CD4-positive, alpha-beta T cell (primary cell): ENCODE measurements at regions not wholly inside any gene's neighbourhood (a gene's known extent, or its start where the extent isn't known, plus 50 kb on each side); places are given as distances from the start of the nearest gene placed in this dataset.

ENCODE experiments used
- ATAC-seq: fragments of 200-7000 bp; cut with Tn5 transposase; one replicate; pipeline ENCODE4 v1.10.0; 2022; ENCODE audit warnings: mild to moderate bottlenecking; ENCODE audit not compliant: poor library complexity
- CTCF ChIA-PET: fragments of 350-600 bp; sonication (Branson Sonifier 250); formaldehyde crosslinking; loops from one replicate; lab custom pipeline; 2021; ENCODE audit warnings: antibody characterized with exemption, inconsistent platforms; lab: Charles Lee
- POLR2A ChIA-PET: fragments of 350-600 bp; sonication (Branson Sonifier 250); formaldehyde crosslinking; loops from one replicate; lab custom pipeline; 2021; ENCODE audit warnings: antibody characterized with exemption, inconsistent platforms; lab: Charles Lee
- DNase-seq, 14 experiments: peaks; one replicate each; pipeline ENCODE4 v3.0.0-alpha.2; 2013 to 2020; ENCODE audit warnings: mixed read lengths in 2 of 14
- H3K27ac ChIP-seq, 2 donors: one replicate each; pipeline versions ENCODE4 v1.5.1 to v1.7.0; 2013; ENCODE audit warnings: low read length in 2 of 2, low read depth in 1 of 2, mild to moderate bottlenecking in 1 of 2
- H3K27me3 ChIP-seq, 2 experiments: 1 replicate in 1 of 2; 2 replicates in 1 of 2; pipeline versions ENCODE4 v1.6.1 to v1.7.0; 2013; ENCODE audit warnings: low read length in 2 of 2, control low read depth in 1 of 2, mild to moderate bottlenecking in 1 of 2, moderate library complexity in 1 of 2; ENCODE audit not compliant: insufficient read depth in 2 of 2, control insufficient read depth in 1 of 2
- H3K36me3 ChIP-seq: one replicate; pipeline ENCODE4 v1.6.1; 2013; ENCODE audit warnings: low read length, control low read depth; ENCODE audit not compliant: insufficient read depth
- H3K4me1 ChIP-seq: one replicate; pipeline ENCODE4 v1.6.1; 2013; ENCODE audit warnings: low read length, control low read depth; ENCODE audit not compliant: insufficient read depth
- H3K4me3 ChIP-seq: one replicate; pipeline ENCODE4 v1.5.1; 2013; ENCODE audit warnings: mild to moderate bottlenecking, low read length, moderate library complexity
- H3K9me3 ChIP-seq, 2 experiments: 1 replicate in 1 of 2; 2 replicates in 1 of 2; pipeline versions ENCODE4 v1.6.1 to v1.7.0; 2013; ENCODE audit warnings: low read length in 2 of 2, mild to moderate bottlenecking in 2 of 2, control low read depth in 1 of 2, moderate library complexity in 1 of 2; ENCODE audit not compliant: control insufficient read depth in 1 of 2, insufficient read depth in 1 of 2
- H3K27ac Mint-ChIP-seq: one replicate; pipeline ENCODE4 v1.8.0; 2020; ENCODE audit warnings: mixed read lengths
- H3K27me3 Mint-ChIP-seq: one replicate; pipeline ENCODE4 v1.8.0; 2021; ENCODE audit warnings: mixed read lengths
- H3K36me3 Mint-ChIP-seq: one replicate; pipeline ENCODE4 v1.8.0; 2021; ENCODE audit warnings: low read depth, mixed read lengths
- H3K4me1 Mint-ChIP-seq: one replicate; pipeline ENCODE4 v1.8.0; 2021; ENCODE audit warnings: low read depth, mixed read lengths
- H3K4me3 Mint-ChIP-seq: one replicate; pipeline ENCODE4 v1.8.0; 2020; ENCODE audit warnings: mild to moderate bottlenecking, mixed read lengths
- H3K9me3 Mint-ChIP-seq: one replicate; pipeline ENCODE4 v1.8.0; 2020; ENCODE audit warnings: mixed read lengths
- CTCF ChIP-seq: fragments of 200-600 bp; IDR thresholded peaks from one replicate; pipeline ENCODE4 v1.8.0; 2022; ENCODE audit warnings: antibody characterized with exemption, mild to moderate bottlenecking
- intact Hi-C, 2 experiments: fragments of 100-400 bp; cut with DNase I in 1 of 2; cut with micrococcal nuclease in 1 of 2; formaldehyde crosslinking; loops; one replicate each; pipeline versions ENCODE4 v1.15.1 to v1.9.0; 2023 to 2025; cut with DNase I, micrococcal nuclease

- Mint-ChIP-seq H3K4me3 (no peak overlapping the region), H3K27ac (no peak overlapping the region), H3K27me3 (peaks cover 31% of the 10 kb centered on the region), H3K9me3 (no peaks in the 10 kb centered on the region), H3K36me3 (no peaks in the 10 kb centered on the region), H3K4me1 (no peaks in the 10 kb centered on the region)
- Histone ChIP-seq H3K9me3 (no peaks in the 10 kb centered on the region), H3K4me3 (no peak overlapping the region), H3K36me3 (no peaks in the 10 kb centered on the region), H3K4me1 (no peaks in the 10 kb centered on the region), H3K27me3 (no peaks in the 10 kb centered on the region), H3K27ac (no peak overlapping the region)
- no peak for TF ChIP-seq CTCF
- intact Hi-C loops = no loop called here
- no peak for DNase-seq
- no peak for ATAC-seq
- ChIA-PET POLR2A (no interaction called here), CTCF (no interaction called here)
These were observed 74.8 kb upstream of the ZNF516 start for GRCh38 chr18:76569644-76570419.

- no peak for ATAC-seq
- no peaks in the 10 kb centered on the region for H3K9me3 ChIP-seq
- no peak for TF ChIP-seq CTCF
- CTCF ChIA-PET = no interaction called here
- H3K4me1 ChIP-seq = no peaks in the 10 kb centered on the region
- DNase-seq = peak in 2 of 14 experiments; percentile 25 to 29
- H3K36me3 ChIP-seq = no peaks in the 10 kb centered on the region
- Mint-ChIP-seq H3K27me3 (peaks cover 38% of the 10 kb centered on the region), H3K4me3 (no peak overlapping the region), H3K4me1 (no peaks in the 10 kb centered on the region), H3K9me3 (no peaks in the 10 kb centered on the region), H3K27ac (no peak overlapping the region), H3K36me3 (no peaks in the 10 kb centered on the region)
- intact Hi-C loops = no loop called here
- no peak overlapping the region for H3K4me3 ChIP-seq
- POLR2A ChIA-PET = no interaction called here
- H3K27me3 ChIP-seq = no peaks in the 10 kb centered on the region
- H3K27ac ChIP-seq = no peak overlapping the region
These were observed 73.7 kb upstream of the ZNF516 start for GRCh38 chr18:76568731-76569130.

- no peaks in the 10 kb centered on the region for H3K9me3 Mint-ChIP-seq
- H3K27ac ChIP-seq = no peak overlapping the region
- POLR2A ChIA-PET = no interaction called here
- no peak for TF ChIP-seq CTCF
- H3K4me1 Mint-ChIP-seq = no peaks in the 10 kb centered on the region
- ATAC-seq = no peak
- H3K27ac Mint-ChIP-seq = no peak overlapping the region
- CTCF ChIA-PET = no interaction called here
- no peaks in the 10 kb centered on the region for H3K4me1 ChIP-seq
- DNase-seq = no peak
- intact Hi-C loops = no loop called here
- H3K36me3 Mint-ChIP-seq = no peaks in the 10 kb centered on the region
- H3K36me3 ChIP-seq = no peaks in the 10 kb centered on the region
- H3K9me3 ChIP-seq = peaks cover 0 to 6% of the 10 kb centered on the region in 2 experiments
- no peak overlapping the region for H3K4me3 Mint-ChIP-seq
- no peaks in the 10 kb centered on the region for H3K27me3 ChIP-seq
- no peak overlapping the region for H3K4me3 ChIP-seq
- peaks cover 38% of the 10 kb centered on the region for H3K27me3 Mint-ChIP-seq
These were observed 72.9 kb upstream of the ZNF516 start for GRCh38 chr18:76567835-76568445.
